GM21619 (cell line): ENCODE measurements at regions not wholly inside any gene's neighbourhood (a gene's known extent, or its start where the extent isn't known, plus 50 kb on each side); places are given as distances from the start of the nearest gene placed in this dataset.
"Not testable (repeated sequence)": the region's sequence is repeated elsewhere in the genome, so short reads cannot be mapped to it uniquely, and the experiment has no call there.

Source experiments
- ATAC-seq: cut with Tn5 transposase; IDR thresholded peaks from one replicate; pipeline ENCODE4 v1.9.1; 2021; ENCODE audit not compliant: unreplicated experiment

GRCh38 chr5:30279237-30279636 is 914.2 kb upstream of the CDH6 start:
- ATAC-seq: no peak

DNA sequence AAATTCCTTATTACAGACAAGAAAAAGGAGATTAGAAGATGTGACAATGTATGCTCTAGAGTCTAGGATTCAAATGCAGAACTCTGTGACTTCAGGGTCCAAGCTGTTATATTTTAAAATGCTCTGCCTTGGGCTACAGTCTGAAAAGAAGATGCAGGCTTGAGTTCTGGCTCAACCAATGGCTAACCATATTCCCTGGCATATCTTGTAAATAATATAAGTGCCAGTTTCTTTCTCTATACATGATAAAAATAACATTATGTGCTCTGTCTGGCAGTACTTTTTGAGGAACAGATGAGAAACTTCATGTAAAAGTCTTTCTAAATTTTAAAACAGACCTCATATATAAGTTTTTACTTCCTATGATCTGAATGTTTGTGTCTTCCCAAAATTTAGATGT is 926.5 kb upstream of the CDH6 start:
- no peak for ATAC-seq

- ATAC-seq: no peak
These were observed 954.0 kb upstream of the CDH6 start for GRCh38 chr5:30239331-30240022.

- no peak for ATAC-seq
These were observed 956.3 kb upstream of the CDH6 start for GRCh38 chr5:30237189-30237588.

DNA sequence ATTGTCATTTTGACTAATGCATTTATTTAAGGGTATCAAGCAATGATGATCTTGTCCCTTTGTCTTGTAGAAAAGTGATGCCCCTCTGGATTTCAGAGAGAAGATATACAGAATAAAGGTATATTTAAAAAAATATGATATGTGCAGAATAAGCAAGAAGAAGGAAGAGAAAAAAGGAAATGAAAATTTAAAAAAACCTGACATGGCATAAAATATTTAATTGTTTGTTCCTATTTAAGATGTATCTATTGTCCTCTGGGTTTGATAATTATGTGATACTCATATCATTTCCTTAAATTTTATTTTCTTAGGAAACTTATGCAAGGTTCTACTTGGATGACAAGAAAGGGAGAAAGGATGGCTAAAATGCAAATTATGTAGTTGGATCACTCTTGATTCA is 983.7 kb upstream of the CDH6 start:
- no peak for ATAC-seq

- no peak for ATAC-seq
These were observed 995.8 kb upstream of the CDH6 start for GRCh38 chr5:30197662-30198061.

GRCh38 chr5:30195036-30195435 is 998.5 kb upstream of the CDH6 start:
- no peak for ATAC-seq

DNA sequence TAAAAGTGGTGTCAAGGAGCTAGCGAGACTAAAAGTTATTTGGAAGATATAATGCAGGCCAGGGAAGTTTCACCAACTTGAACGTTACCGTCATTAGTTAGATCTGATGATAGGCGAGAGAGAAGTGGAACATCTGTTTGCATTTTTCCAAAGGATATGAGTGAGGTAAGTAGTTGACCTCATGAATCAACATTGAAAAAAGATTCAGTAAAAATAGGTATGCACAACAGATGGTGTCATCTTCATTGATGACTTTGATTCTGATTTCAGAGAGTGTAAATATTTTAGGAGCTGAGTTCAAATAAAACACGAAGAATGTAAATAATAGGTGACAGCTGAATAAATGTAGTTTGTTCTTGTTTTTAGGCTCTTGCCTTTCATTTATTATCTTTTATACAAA is 998.9 kb upstream of the CDH6 start:
- no peak for ATAC-seq

- ATAC-seq: no peak
These were observed 1009.7 kb upstream of the CDH6 start for GRCh38 chr5:30183795-30184194.

DNA sequence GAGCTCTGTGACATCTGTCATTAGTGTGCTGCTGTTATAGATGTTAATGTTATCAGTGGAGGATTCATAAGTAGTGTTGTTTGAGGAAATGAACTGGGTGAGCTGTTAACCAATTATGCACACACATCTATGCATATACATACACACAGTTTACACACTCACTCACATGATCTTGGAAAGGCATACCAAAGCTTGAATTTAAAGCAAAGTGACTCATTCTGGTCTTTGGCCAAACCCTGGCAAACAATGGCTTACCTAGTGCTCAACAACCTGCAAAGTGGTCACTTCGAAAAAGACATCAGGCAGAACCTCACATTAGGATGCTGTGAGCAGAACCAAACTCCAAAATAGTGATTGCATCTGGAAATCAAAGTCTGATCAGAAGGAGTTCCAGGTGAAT is 1037.3 kb upstream of the CDH6 start:
- ATAC-seq: no peak

GRCh38 chr5:30152431-30152830 is 1041.1 kb upstream of the CDH6 start:
- no peak for ATAC-seq

DNA sequence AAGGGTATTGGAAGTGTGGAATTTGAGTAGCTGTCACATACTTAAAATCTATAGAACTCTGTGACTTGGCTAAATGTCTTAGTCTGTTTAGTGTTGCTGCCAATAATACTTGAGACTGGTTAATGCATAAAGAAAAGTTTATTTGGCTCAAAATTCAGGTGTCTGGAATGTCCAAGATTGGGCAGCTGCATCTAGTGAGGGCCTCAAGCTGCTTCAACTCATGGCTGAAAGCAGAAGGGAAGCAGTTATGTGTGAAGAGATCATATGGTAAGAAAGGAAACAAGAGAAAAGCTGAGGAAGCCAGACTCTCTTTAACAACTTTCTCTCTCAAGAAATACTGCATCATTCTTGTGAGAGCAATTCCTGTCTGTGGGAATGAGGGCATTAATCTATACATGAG is 1043.3 kb upstream of the CDH6 start:
- ATAC-seq: no peak

DNA sequence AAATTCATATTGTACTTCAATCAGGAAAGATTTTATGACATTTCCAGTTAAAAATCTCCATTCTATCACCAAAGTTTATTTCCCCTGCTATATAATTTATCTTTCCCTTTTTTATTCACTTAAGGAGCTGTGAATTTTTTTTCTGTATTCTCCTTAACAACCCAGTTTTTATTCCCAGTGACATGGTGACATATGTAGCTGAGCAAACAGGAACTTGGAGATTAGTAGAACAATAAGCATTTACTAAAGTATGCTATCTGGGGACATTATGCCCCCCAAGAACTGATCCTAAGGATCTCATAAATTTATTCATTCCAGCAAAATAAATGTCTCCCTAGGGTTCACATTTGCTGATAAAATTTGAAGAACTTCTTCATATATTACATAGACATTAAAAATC is 1044.0 kb upstream of the CDH6 start:
- no peak for ATAC-seq

DNA sequence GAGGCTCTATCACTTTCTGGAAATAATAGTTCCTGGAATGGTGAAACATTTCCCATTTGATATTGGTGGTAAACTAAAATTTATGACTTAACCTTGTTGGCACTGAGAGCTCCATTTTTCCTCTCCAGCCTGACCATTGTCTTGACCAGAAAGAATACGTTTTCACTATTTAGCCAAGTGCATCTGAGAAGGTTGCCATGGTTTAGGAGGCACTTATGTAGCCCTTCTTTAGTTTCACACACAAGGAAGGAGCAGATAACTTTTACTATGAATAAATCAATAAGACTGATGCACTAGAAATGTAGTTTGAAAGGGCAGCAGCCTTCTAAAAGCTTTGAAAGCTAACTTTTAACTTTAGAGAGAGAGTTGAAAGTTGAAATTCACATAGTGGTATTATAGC is 1045.5 kb upstream of the CDH6 start:
- ATAC-seq: no peak

- not testable (repeated sequence) for ATAC-seq
These were observed 1049.4 kb upstream of the CDH6 start for GRCh38 chr5:30144059-30144458.

DNA sequence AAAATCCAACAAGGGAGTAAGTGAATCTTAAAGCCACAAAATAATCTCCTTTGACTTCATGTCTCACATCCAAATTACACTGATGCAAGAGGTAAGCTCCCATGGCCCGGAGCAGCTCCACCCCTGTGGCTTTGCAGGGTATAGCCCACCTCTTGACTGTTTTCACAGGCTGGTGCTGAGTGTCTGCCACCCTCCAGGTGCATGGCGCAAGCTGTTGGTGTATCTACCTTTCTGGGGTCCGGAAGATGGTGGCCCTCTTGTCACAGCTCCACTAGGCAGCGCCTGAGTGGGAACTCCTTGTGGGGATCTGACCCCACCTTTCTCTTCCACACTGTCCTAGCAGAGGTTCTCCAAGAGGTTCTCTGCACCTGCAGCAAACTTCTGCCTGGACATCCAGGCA is 1051.1 kb upstream of the CDH6 start:
- ATAC-seq: no peak

- ATAC-seq: no peak
These were observed 1072.4 kb upstream of the CDH6 start for GRCh38 chr5:30121043-30121442.

DNA sequence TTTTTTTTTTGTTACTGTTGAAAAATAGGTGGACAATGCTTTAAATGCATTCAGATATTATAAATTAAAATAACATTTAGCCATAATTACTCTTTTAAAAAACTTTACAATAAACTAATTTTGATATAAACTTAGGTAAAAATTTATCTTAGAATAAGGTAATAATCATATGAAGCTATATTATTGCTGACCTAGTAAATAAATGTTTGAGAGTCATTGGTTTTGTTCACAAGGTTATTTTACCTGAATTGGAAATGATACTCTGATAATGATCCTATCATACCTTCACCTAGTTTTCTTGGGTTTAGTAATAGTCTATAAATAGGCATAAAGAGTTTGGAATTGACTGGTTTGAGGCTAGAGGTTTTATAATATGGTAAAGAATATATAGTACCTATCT is 1076.4 kb upstream of the CDH6 start:
- ATAC-seq: no peak

DNA sequence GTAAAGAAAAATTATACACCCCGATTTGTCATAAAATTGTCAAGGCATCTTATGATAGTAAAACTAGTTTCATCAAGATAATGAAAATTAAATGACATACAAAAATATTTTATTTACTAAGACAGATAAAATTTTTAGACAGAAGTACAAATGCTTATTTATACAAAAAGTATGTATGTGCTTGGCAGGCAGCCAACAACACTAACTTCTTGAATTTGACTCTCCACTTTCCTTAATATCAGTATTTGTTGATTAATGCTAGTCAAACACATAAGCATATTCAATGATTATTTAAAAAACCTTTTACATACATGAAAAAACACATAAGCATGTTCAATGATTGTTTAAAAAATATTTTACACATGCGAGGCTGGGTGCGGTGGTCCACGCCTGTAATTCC is 1079.9 kb upstream of the CDH6 start:
- no peak for ATAC-seq

DNA sequence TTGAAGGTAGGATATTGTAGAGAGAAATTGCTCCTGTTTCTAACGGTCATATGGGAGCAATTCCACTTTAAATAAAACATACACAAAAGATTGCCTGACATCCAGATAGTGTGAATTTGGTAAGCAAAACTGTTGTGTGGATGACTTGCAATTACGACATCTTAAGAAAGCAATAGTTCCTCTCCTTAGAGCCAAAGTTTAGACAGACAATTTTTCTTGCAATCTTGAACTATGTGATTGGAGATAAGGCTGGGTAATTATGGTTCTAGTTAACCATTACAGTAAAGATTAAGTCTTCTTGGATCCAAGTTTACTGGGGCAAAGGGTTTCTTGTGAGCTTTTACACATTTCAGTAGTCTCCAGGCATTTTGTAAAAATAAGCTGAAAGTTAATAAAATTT is 1080.6 kb upstream of the CDH6 start:
- no peak for ATAC-seq

DNA sequence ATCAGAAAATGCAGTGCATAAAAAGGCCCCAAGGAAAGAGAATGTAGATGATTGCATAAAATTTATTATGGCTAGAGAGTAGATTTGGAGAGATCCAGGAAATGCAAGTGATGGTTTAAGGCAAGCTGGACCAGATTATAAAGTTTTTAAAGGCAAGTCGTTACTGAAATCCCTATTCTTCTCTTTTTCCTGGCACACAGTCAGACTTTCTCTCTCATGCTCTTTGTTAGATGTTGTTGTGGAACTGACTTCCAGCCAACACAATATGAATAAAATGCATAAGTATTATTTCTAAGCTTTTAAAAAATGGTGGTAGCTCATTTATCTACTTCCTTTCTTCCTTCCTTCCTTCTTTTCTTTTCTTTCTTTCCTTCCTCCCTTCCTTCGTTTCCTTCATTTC is 1085.4 kb upstream of the CDH6 start:
- no peak for ATAC-seq

DNA sequence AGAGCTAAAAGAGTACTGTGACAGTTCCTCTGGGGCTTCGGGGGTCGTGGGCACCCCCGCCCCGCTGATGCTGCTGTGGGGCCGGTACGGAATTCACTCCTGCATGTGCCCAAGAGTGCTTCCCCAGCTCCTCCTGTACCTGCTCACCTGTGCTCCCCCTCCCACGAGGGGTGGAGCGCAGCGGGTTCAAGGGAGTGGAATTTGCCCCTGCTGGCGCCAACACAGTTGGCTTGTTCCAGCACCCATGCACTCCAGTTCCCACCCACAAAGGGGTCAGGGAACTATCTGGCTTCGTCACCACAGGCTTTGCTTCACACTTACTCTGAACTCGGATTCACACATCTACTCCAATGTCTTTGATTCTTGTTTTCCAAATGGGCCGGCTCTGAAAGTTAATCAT is 1086.9 kb upstream of the CDH6 start:
- ATAC-seq: no peak

GRCh38 chr5:30104872-30105596 is 1088.5 kb upstream of the CDH6 start:
- no peak for ATAC-seq
